NCI-H2081 treated with DMSO at 0.1 percent for 48 hours (cell line): ENCODE measurements at regions not wholly inside any gene's neighbourhood (a gene's known extent, or its start where the extent isn't known, plus 50 kb on each side); places are given as distances from the start of the nearest gene placed in this dataset.

Experiments used
- DNase-seq: peaks from one replicate; lab custom pipeline; 2025; lab: John Stamatoyannopoulos, UW

- DNase-seq = no peak
Observed at GRCh38 chr2:225137971-225138370, 95.7 kb upstream of the DOCK10 start.

- DNase-seq = no peak
Observed at GRCh38 chr2:225136552-225136951, 94.3 kb upstream of the DOCK10 start.

- DNase-seq = no peak
Observed at GRCh38 chr2:225131898-225132297, 89.6 kb upstream of the DOCK10 start.

- DNase-seq = no peak
Observed at GRCh38 chr2:225130093-225130492, 87.8 kb upstream of the DOCK10 start.

GRCh38 chr2:225124311-225125017, 82.2 kb upstream of the DOCK10 start:
- DNase-seq = no peak

- DNase-seq = no peak
Observed at GRCh38 chr2:225122583-225123486, 80.6 kb upstream of the DOCK10 start.

- DNase-seq = no peak
Observed at GRCh38 chr2:225122007-225122406, 79.7 kb upstream of the DOCK10 start.

- peak; percentile 31 for DNase-seq
Observed at GRCh38 chr2:225120186-225120585, 77.9 kb upstream of the DOCK10 start.

GRCh38 chr2:225117051-225117716, 74.9 kb upstream of the DOCK10 start:
- DNase-seq = no peak

GRCh38 chr2:225114786-225115323, 72.6 kb upstream of the DOCK10 start:
- no peak for DNase-seq

GRCh38 chr2:225113371-225114015, 71.2 kb upstream of the DOCK10 start:
- DNase-seq = no peak

- DNase-seq = no peak
Observed at GRCh38 chr2:225112362-225113126, 70.3 kb upstream of the DOCK10 start.

GRCh38 chr2:225108805-225109204, 66.5 kb upstream of the DOCK10 start:
- DNase-seq = no peak

GRCh38 chr2:225104971-225105370, 62.7 kb upstream of the DOCK10 start:
- DNase-seq = no peak

- DNase-seq = no peak
Observed at GRCh38 chr2:225104321-225104720, 62.1 kb upstream of the DOCK10 start.

- DNase-seq = no peak
Observed at GRCh38 chr2:225103737-225104141, 61.5 kb upstream of the DOCK10 start.

GRCh38 chr2:225100856-225101294, 58.6 kb upstream of the DOCK10 start:
- DNase-seq = no peak

GRCh38 chr2:225100269-225100668, 58.0 kb upstream of the DOCK10 start:
- no peak for DNase-seq

- DNase-seq = no peak
Observed at GRCh38 chr2:225097035-225097434, 54.8 kb upstream of the DOCK10 start.
